Left lung (tissue), 4 donors: ENCODE measurements at regions not wholly inside any gene's neighbourhood (a gene's known extent, or its start where the extent isn't known, plus 50 kb on each side); places are given as distances from the start of the nearest gene placed in this dataset.

ENCODE experiments used
- ATAC-seq: fragments of 200-7000 bp; cut with Tn5 transposase; one replicate; pipeline ENCODE4 v1.9.1; 2020; ENCODE audit warnings: moderate library complexity
- DNase-seq, 4 donors: peaks; one replicate each; pipeline ENCODE4 v3.0.0-alpha.2; 2013 to 2020
- H3K27ac ChIP-seq, 2 donors: fragments of 200-600 bp; sonication (generic) in 1 of 2; one replicate each; pipeline versions ENCODE4 v1.5.0 to v1.8.0; 2020 to 2021
- H3K27me3 ChIP-seq, 2 donors: fragments of 200-600 bp; sonication (generic) in 1 of 2; one replicate each; pipeline versions ENCODE4 v1.5.0 to v1.8.0; 2020 to 2021
- H3K36me3 ChIP-seq, 2 donors: fragments of 200-600 bp; sonication (generic) in 1 of 2; one replicate each; pipeline versions ENCODE4 v1.5.0 to v1.8.0; 2020 to 2021
- H3K4me1 ChIP-seq, 2 donors: fragments of 200-600 bp; one replicate each; pipeline ENCODE4 v1.8.0; 2021
- H3K4me3 ChIP-seq, 2 donors: fragments of 200-600 bp; sonication (generic) in 1 of 2; one replicate each; pipeline versions ENCODE4 v1.5.0 to v1.8.0; 2020 to 2021; ENCODE audit warnings: mild to moderate bottlenecking in 1 of 2
- H3K9me3 ChIP-seq, 2 donors: fragments of 200-600 bp; sonication (generic) in 1 of 2; one replicate each; pipeline versions ENCODE4 v1.5.0 to v1.8.0; 2020 to 2021
- CTCF ChIP-seq, 2 donors: fragments of 200-600 bp; sonication (generic) in 1 of 2; IDR thresholded peaks; one replicate each; pipeline versions ENCODE4 v1.5.0 to v1.8.0; 2021; ENCODE audit warnings: antibody characterized with exemption in 2 of 2
- intact Hi-C, 2 donors: fragments of 100-400 bp; cut with DNase I; formaldehyde crosslinking; loops; one replicate each; pipeline versions ENCODE4 v1.11.2 to v1.14.2; 2022
- donor health status: DM: no; HTN: yes; CAD: no.
- donor health status: DM: no; HTN: no; CAD: no.

DNA sequence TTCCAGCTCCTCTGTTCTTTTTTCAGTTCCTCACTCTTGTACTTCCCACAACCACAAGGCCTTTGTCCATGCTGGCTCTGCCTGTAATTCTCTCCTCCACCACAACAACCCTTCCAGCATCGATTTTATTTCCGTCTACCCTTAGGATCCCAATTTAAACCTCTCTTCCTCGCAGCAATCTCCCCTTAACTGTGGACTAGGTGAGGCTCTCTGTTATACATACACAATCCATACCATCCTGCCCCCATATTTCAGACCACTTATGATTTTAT lies 90.4 kb upstream of the ZC3H11B start:
- Histone ChIP-seq H3K27me3 (no peaks in the 10 kb centered on the region), H3K9me3 (no peaks in the 10 kb centered on the region), H3K4me3 (no peak overlapping the region), H3K27ac (no peak overlapping the region), H3K36me3 (no peaks in the 10 kb centered on the region), H3K4me1 (no peaks in the 10 kb centered on the region)
- TF ChIP-seq CTCF (IDR thresholded peaks at IDR 0.05) = no peak
- DNase-seq (no peak), ATAC-seq (no peak)
- intact Hi-C loops = no loop called here

DNA sequence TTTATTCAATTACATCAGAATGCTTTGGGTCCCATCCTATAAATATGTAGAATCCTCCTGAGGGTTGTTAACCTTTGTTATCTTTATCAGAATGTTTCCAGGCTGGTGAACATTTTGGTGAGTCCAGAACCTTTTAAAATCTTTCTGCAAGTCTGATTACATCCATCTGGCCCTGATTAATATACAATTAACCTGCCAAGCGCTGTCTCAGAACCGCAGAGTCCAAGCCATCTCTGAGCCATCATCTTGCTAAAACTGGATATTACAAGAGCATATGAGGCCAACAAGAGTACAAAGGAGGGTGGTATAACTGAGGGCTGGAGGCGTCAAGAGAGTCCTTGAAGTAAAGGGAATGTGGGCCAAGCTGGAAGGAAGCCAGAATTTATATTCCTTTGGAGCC lies 88.6 kb upstream of the ZC3H11B start:
- intact Hi-C loops = no loop called here
- H3K27me3 ChIP-seq = no peaks in the 10 kb centered on the region
- no peaks in the 10 kb centered on the region for H3K4me1 ChIP-seq
- no peak for ATAC-seq
- no peak overlapping the region for H3K4me3 ChIP-seq
- no peak for DNase-seq
- no peak overlapping the region for H3K27ac ChIP-seq
- no peaks in the 10 kb centered on the region for H3K36me3 ChIP-seq
- TF ChIP-seq CTCF (IDR thresholded peaks at IDR 0.05) = no peak
- no peaks in the 10 kb centered on the region for H3K9me3 ChIP-seq

GRCh38 chr1:219699870-219700269 lies 87.0 kb upstream of the ZC3H11B start:
- peak in 1 of 4 donors; percentile 31 for DNase-seq
- ATAC-seq = peak; percentile 41
- TF ChIP-seq CTCF (IDR thresholded peaks at IDR 0.05) = no peak
- Histone ChIP-seq H3K4me1 (no peaks in the 10 kb centered on the region), H3K27me3 (no peaks in the 10 kb centered on the region), H3K4me3 (no peak overlapping the region), H3K36me3 (no peaks in the 10 kb centered on the region), H3K27ac (no peak overlapping the region), H3K9me3 (no peaks in the 10 kb centered on the region)
- intact Hi-C loops = no loop called here

GRCh38 chr1:219697682-219698081 lies 84.8 kb upstream of the ZC3H11B start:
- H3K4me3 ChIP-seq = no peak overlapping the region
- no peaks in the 10 kb centered on the region for H3K36me3 ChIP-seq
- DNase-seq (no peak), ATAC-seq (no peak)
- H3K9me3 ChIP-seq = no peaks in the 10 kb centered on the region
- TF ChIP-seq CTCF (IDR thresholded peaks at IDR 0.05) = no peak
- intact Hi-C loops = no loop called here
- no peaks in the 10 kb centered on the region for H3K27me3 ChIP-seq
- H3K4me1 ChIP-seq = no peaks in the 10 kb centered on the region
- no peak overlapping the region for H3K27ac ChIP-seq

GRCh38 chr1:219692981-219693380 lies 80.1 kb upstream of the ZC3H11B start:
- no peak overlapping the region for H3K27ac ChIP-seq
- no peaks in the 10 kb centered on the region for H3K4me1 ChIP-seq
- no peak overlapping the region for H3K4me3 ChIP-seq
- intact Hi-C loops = no loop called here
- no peak for TF ChIP-seq CTCF (IDR thresholded peaks at IDR 0.05)
- H3K9me3 ChIP-seq = no peaks in the 10 kb centered on the region
- no peak for ATAC-seq
- no peaks in the 10 kb centered on the region for H3K27me3 ChIP-seq
- no peaks in the 10 kb centered on the region for H3K36me3 ChIP-seq
- no peak for DNase-seq
